HepG2 (cell line): ENCODE measurements at regions not wholly inside any gene's neighbourhood (a gene's known extent, or its start where the extent isn't known, plus 50 kb on each side); places are given as distances from the start of the nearest gene placed in this dataset.

Experiments
- ATAC-seq: fragments of 200-7000 bp; cut with Tn5 transposase; 3 replicates; pipeline ENCODE4 v1.9.1; 2020; ENCODE audit warnings: mild to moderate bottlenecking, moderate library complexity
- BruUV-seq: library from RNA; stranded (reverse); fragments of 400-500 nt; replicated peaks from 2 replicates; lab custom pipeline; 2021; lab: Mats Ljungman, UMichigan
- CTCF ChIA-PET: fragments of 300-600 bp; formaldehyde crosslinking; extraction: SDS; loops from one replicate; lab custom pipeline; 2021; ENCODE audit warnings: low total read pairs, inconsistent platforms, low intra/inter-chr PET ratio; lab: Yijun Ruan, JAX
- POLR2A ChIA-PET: fragments of 350-600 bp; sonication (Branson Sonifier 250); formaldehyde crosslinking; loops from one replicate; lab custom pipeline; 2020; ENCODE audit warnings: antibody characterized with exemption, inconsistent platforms; lab: Yijun Ruan, JAX
- DNase-seq: peaks from one replicate; pipeline ENCODE4 v3.0.0-alpha.2; 2015; ENCODE audit warnings: low spot score
- FAIRE-seq: peaks from 3 replicates; lab custom pipeline; 2011; peaks lifted over from hg19 to GRCh38; lab: Jason Lieb, UNC
- H2AFZ ChIP-seq: one replicate; pipeline ENCODE4 v1.6.1; 2011; ENCODE audit warnings: low read length, inconsistent platforms
- H3K27ac ChIP-seq: fragments of 300-600 bp; 3 replicates; pipeline ENCODE4 v1.8.0; 2011; ENCODE audit warnings: mixed run types, mild to moderate bottlenecking, mixed read lengths, low read length, inconsistent platforms; ENCODE audit not compliant: insufficient read depth; ENCODE audit errors: extremely low read length
- H3K27me3 ChIP-seq, 2 experiments: fragments of 200-600 bp in 1 of 2; 2 replicates in 1 of 2; 3 replicates in 1 of 2; pipeline versions ENCODE4 v1.6.0 to v1.8.0; 2011; ENCODE audit warnings: low read length in 2 of 2, mild to moderate bottlenecking in 2 of 2, moderate library complexity in 2 of 2, inconsistent platforms in 1 of 2; ENCODE audit not compliant: insufficient read depth in 2 of 2, control insufficient read depth in 1 of 2
- H3K36me3 ChIP-seq, 2 experiments: fragments of 200-600 bp in 1 of 2; replicated peaks in 1 of 2; 2 replicates in 1 of 2; 3 replicates in 1 of 2; pipeline versions ENCODE4 v1.5.1 to v1.8.0; 2011; ENCODE audit warnings: low read length in 2 of 2, inconsistent platforms in 1 of 2; ENCODE audit not compliant: insufficient read depth in 2 of 2, control insufficient read depth in 1 of 2
- H3K4me1 ChIP-seq: 2 replicates; pipeline ENCODE4 v1.5.1; 2012; ENCODE audit warnings: low read length, inconsistent platforms; ENCODE audit not compliant: insufficient read depth
- H3K4me2 ChIP-seq: 2 replicates; pipeline ENCODE4 v1.6.0; 2011; ENCODE audit warnings: low read depth, low read length, inconsistent platforms
- H3K4me3 ChIP-seq, 3 experiments: fragments of 200-600 bp in 1 of 3; sonication (generic), shearing (Covaris generic) in 1 of 3; replicated peaks in 1 of 3; 2 replicates each; pipeline ENCODE4 v1.5.1; 2011 to 2016; ENCODE audit warnings: low read length in 3 of 3, inconsistent platforms in 2 of 3, low read depth in 2 of 3, mild to moderate bottlenecking in 2 of 3, control low read depth in 1 of 3, mixed read lengths in 1 of 3; ENCODE audit not compliant: insufficient read depth in 1 of 3
- H3K79me2 ChIP-seq: one replicate; pipeline ENCODE4 v1.6.1; 2011; ENCODE audit warnings: low read length, inconsistent platforms; ENCODE audit not compliant: insufficient read depth
- H3K9ac ChIP-seq: 2 replicates; pipeline ENCODE4 v1.6.0; 2011; ENCODE audit warnings: mild to moderate bottlenecking, low read depth, low read length, inconsistent platforms; ENCODE audit not compliant: insufficient read depth
- H3K9me3 ChIP-seq: 2 replicates; pipeline ENCODE4 v1.5.1; 2012; ENCODE audit warnings: mild to moderate bottlenecking, low read length
- H4K20me1 ChIP-seq: 2 replicates; pipeline ENCODE4 v1.6.0; 2011; ENCODE audit warnings: inconsistent platforms, mild to moderate bottlenecking, low read length, moderate library complexity; ENCODE audit not compliant: insufficient read depth
- ESRRA ChIP-seq: sonication (generic); formaldehyde crosslinking; IDR thresholded peaks from 2 replicates; pipeline ENCODE4 v1.5.1; 2020; ENCODE audit warnings: mild to moderate bottlenecking, low read depth, missing genetic modification reagents
- FUBP1 ChIP-seq: sonication (generic); formaldehyde crosslinking; IDR thresholded peaks from 2 replicates; pipeline ENCODE4 v1.5.1; 2020; ENCODE audit warnings: missing genetic modification reagents, mild to moderate bottlenecking, borderline replicate concordance
- HMG20B ChIP-seq: conservative IDR thresholded peaks from 2 replicates; pipeline ENCODE4 v1.6.1; 2016; ENCODE audit warnings: missing genetic modification reagents, missing compliant biosample characterization
- HOXD1 ChIP-seq: sonication (generic); formaldehyde crosslinking; IDR thresholded peaks from 2 replicates; pipeline ENCODE4 v1.5.0; 2020; ENCODE audit warnings: missing genetic modification reagents
- MAX ChIP-seq: IDR thresholded peaks from 2 replicates; pipeline ENCODE4 v1.6.1; 2012; ENCODE audit warnings: inconsistent platforms
- MIER3 ChIP-seq: IDR thresholded peaks from 2 replicates; pipeline ENCODE4 v1.6.1; 2016; ENCODE audit warnings: missing compliant biosample characterization, borderline replicate concordance
- MXD1 ChIP-seq: sonication (generic); formaldehyde crosslinking; IDR thresholded peaks from 2 replicates; pipeline ENCODE4 v1.4.0; 2020; ENCODE audit warnings: mild to moderate bottlenecking, missing genetic modification reagents
- NCOA5 ChIP-seq: sonication (generic); formaldehyde crosslinking; IDR thresholded peaks from 2 replicates; pipeline ENCODE4 v1.4.0; 2020; ENCODE audit warnings: missing genetic modification reagents
- NFE2L2 ChIP-seq: fragments of 150-350 bp; IDR thresholded peaks from 2 replicates; pipeline ENCODE4 v1.6.1; 2014; ENCODE audit warnings: low read length
- RARG ChIP-seq: sonication (generic); formaldehyde crosslinking; IDR thresholded peaks from 2 replicates; pipeline ENCODE4 v1.4.0; 2020; ENCODE audit warnings: low read depth, mild to moderate bottlenecking, missing genetic modification reagents
- SAFB2 ChIP-seq: sonication (generic); formaldehyde crosslinking; IDR thresholded peaks from 2 replicates; pipeline ENCODE4 v1.5.1; 2020; ENCODE audit warnings: missing genetic modification reagents, low read depth, mild to moderate bottlenecking, borderline replicate concordance
- XRCC5 ChIP-seq: fragments of 200-400 bp; formaldehyde crosslinking; optimal IDR thresholded peaks from 2 replicates; pipeline ENCODE3; 2017; ENCODE audit warnings: mild to moderate bottlenecking, low read length
- ZNF251 ChIP-seq: sonication (generic); formaldehyde crosslinking; IDR thresholded peaks from 2 replicates; pipeline ENCODE4 v1.9.0; 2021; ENCODE audit warnings: mild to moderate bottlenecking, missing genetic modification reagents
- ZNF879 ChIP-seq: sonication (generic); formaldehyde crosslinking; IDR thresholded peaks from 2 replicates; pipeline ENCODE4 v1.8.1; 2023; ENCODE audit warnings: missing genetic modification reagents
- WGBS: methylation state at CpG from one replicate; pipeline ENCODE4 v1.1.6; 2017; ENCODE audit warnings: low lambda C conversion rate; 5-methylcytosine and 5-hydroxymethylcytosine counted together
- in situ Hi-C: cut with HindIII; loops from 2 replicates; pipeline ENCODE4 v1.10.0; 2017; ENCODE audit warnings: low pct_unique_long_range_greater_than_20kb; ENCODE audit not compliant: extremely low pct_ligation_motif_present
- intact Hi-C: fragments of 100-400 bp; cut with micrococcal nuclease; formaldehyde crosslinking; loops from one replicate; pipeline ENCODE4 v1.10.0; 2022; ENCODE audit not compliant: unreplicated experiment

- TF ChIP-seq RARG (CRISPR knock-in tag): no peak
- TF ChIP-seq MIER3: no peak
- TF ChIP-seq, all 625 proteins: peak for 0
- FAIRE-seq (no peak), DNase-seq (no peak), ATAC-seq (no peak)
- Histone ChIP-seq H2AFZ (no peak overlapping the region), H3K27ac (no peak overlapping the region), H3K4me3 (no peak overlapping the region), H3K4me1 (no peaks in the 10 kb centered on the region), H3K4me2 (no peak overlapping the region), H3K27me3 (peaks cover 6 to 68% of the 10 kb centered on the region in 2 experiments; a peak in 4 of 5 replicates), H3K79me2 (no peaks in the 10 kb centered on the region), H3K9ac (no peak overlapping the region), H3K36me3 (no peaks in the 10 kb centered on the region), H4K20me1 (no peaks in the 10 kb centered on the region), H3K9me3 (no peaks in the 10 kb centered on the region)
- intact Hi-C loops: no loop called here
- CTCF ChIA-PET: no interaction called here
- 7% methylated on average over 3 of the region's 10 CpGs for WGBS
- POLR2A ChIA-PET: no interaction called here
- no TSS peak for BruUV-seq
- in situ Hi-C loops: no loop called here
Measured at GRCh38 chr10:133006202-133006601, 63.8 kb upstream of the CFAP46 start.

GRCh38 chr10:133004478-133004877 is 62.1 kb upstream of the CFAP46 start:
- H3K36me3 ChIP-seq: no peaks in the 10 kb centered on the region
- in situ Hi-C loops (no loop called here), intact Hi-C loops (no loop called here)
- POLR2A ChIA-PET: no interaction called here
- WGBS: 18% methylated on average over 8 of the region's 10 CpGs
- no peaks in the 10 kb centered on the region for H4K20me1 ChIP-seq
- peaks cover 6 to 72% of the 10 kb centered on the region in 2 experiments for H3K27me3 ChIP-seq
- no peaks in the 10 kb centered on the region for H3K9me3 ChIP-seq
- no peaks in the 10 kb centered on the region for H3K79me2 ChIP-seq
- CTCF ChIA-PET: no interaction called here
- no peak overlapping the region for H3K9ac ChIP-seq
- H3K4me2 ChIP-seq: no peak overlapping the region
- no peak overlapping the region for H3K4me3 ChIP-seq
- H2AFZ ChIP-seq: no peak overlapping the region
- no peak for TF ChIP-seq ZNF879 (CRISPR knock-in tag)
- no peak for TF ChIP-seq HOXD1 (CRISPR knock-in tag)
- no peak for TF ChIP-seq NFE2L2
- no peak for TF ChIP-seq MXD1 (CRISPR knock-in tag)
- no peak for TF ChIP-seq NCOA5
- no peak for TF ChIP-seq FUBP1
- no peak for TF ChIP-seq HMG20B (CRISPR knock-in tag)
- no peak for TF ChIP-seq SAFB2 (CRISPR knock-in tag)
- TF ChIP-seq ZNF251 (CRISPR knock-in tag): no peak
- no peak for TF ChIP-seq XRCC5
- no peak for TF ChIP-seq MAX
- no peak for TF ChIP-seq ESRRA (CRISPR knock-in tag)
- DNase-seq (no peak), FAIRE-seq (no peak), ATAC-seq (no peak)
- no peak overlapping the region for H3K27ac ChIP-seq
- BruUV-seq: no TSS peak
- no peaks in the 10 kb centered on the region for H3K4me1 ChIP-seq
